ENCODE measurements at regions not wholly inside any gene's neighbourhood (a gene's known extent, or its start where the extent isn't known, plus 50 kb on each side); places are given as distances from the start of the nearest gene placed in this dataset.
"Not testable (repeated sequence)": the region's sequence is repeated elsewhere in the genome, so short reads cannot be mapped to it uniquely, and the experiment has no call there.

DNA sequence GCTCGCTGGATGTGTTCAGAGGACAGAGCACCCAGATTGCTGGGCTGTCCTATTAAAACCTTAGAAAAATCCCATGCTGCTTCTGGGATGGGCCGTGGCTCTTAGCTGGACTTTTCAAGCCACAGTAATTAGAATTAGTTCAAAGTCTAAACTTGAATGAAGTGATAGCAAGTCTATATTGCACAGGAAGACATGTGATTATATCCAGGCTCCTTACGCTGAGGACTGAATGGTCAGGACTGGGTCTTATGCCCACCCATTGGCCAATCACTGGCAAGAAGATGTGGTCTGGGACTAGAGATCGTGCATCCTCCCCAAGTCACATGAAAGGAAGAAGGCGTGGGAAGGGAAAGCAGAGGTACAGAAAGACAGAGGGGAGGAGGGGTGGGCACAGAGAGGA lies 227.6 kb downstream of the FAM43A start:
- DNase-seq (ENCODE audit: low read depth in 3 of 3), result no peak

DNA sequence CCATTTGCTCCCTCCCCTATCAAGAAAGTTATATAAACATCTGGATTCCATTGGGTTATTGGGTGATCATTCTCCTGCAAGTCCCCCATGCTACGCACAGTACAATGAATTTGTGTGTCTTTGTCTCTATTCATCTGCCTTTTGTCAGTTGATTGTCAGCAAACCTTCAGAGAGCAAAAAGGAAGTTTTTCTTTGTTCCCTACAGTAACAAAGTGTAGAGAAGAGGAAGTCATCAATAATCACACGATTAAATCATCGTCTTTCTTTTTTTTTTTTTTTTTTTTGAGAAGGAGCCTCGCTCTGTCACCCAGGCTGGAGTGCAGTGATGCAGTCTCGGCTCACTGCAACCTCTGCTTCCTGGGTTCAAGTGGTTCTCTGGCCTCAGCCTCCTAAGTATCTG lies 239.2 kb downstream of the FAM43A start:
- DNase-seq (ENCODE audit: low read depth in 3 of 3), result not testable (repeated sequence)

GRCh38 chr3:194925614-194926013 lies 239.9 kb downstream of the FAM43A start:
- no peak for DNase-seq (ENCODE audit: low read depth in 3 of 3)

DNA sequence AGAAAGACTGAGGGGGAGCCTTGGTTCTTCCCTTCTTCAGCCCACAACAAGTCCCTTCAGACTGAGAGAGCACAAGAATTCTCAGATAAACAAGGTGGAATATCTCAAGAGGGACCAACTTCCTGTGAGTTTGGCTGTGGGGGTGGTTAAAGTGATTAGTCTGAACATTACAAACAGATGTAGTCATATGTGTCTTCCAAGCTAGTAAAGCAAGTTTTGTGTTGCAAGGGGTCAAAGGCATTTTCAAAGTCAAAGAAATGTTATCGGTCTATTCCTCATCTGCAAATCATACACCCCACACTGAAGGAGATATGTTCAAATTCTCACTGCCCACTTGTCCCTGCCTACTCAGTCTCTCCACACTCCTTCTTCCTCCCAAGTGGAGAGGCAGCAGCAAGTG lies 242.5 kb downstream of the FAM43A start:
- DNase-seq (ENCODE audit: low read depth in 3 of 3), result no peak

DNA sequence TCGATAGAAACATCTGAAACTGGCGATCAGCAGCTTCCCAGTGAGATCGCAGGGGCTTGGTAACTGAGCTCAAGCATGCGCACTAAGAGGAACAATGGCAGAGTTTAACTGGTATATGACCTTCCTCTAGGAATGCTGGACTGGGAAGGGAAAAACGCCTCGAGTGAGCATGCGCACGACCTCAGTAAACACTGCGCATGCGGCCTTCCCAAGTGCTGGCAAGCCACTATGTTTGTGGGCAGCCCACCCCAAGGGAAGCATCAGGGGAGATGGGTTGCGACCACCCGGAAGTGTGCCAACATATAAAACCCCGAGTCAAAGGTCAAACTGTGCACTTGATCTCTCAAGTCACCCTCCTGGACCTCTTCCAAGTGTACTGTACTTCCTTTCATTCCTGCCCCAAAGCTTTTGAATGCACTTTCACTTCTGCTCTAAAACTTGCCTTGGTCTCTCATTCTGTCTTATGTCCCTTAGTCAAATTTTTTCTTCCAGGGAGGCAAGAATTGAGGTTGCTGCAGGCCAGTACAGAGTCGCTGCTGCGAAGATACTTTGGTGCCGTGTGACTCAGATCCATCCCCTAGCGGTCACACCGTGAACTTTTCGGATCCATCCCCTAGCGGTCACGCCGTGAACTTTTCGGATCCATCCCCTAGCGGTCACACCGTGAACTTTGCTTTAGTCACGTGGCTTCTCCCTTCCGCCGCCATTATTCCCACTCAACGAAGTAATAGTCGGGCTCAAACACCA lies 243.3 kb downstream of the FAM43A start:
- DNase-seq (ENCODE audit: low read depth in 3 of 3), result no peak

DNA sequence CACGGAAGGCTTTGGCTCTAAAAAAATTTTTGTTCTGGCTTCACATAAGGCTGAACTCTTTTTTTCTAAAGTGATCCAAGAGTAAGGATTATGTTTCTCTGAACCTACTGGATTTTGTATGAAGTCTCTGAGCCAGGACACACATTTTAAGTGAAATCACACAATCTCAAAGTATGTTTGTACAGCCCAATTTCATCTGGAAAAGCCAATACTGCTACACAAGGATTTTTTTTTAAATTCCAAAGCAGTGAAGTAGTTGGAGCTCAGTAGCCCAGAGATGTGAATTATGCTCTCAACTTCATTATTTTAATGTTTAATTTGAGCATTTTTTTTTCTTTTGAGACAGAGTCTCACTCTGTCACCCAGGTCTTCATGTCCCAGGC lies 243.9 kb downstream of the FAM43A start:
- DNase-seq (ENCODE audit: low read depth in 3 of 3), result no peak

- no peak for DNase-seq (ENCODE audit: low read depth in 3 of 3)
These were observed 244.9 kb downstream of the FAM43A start for GRCh38 chr3:194930377-194931204.

DNA sequence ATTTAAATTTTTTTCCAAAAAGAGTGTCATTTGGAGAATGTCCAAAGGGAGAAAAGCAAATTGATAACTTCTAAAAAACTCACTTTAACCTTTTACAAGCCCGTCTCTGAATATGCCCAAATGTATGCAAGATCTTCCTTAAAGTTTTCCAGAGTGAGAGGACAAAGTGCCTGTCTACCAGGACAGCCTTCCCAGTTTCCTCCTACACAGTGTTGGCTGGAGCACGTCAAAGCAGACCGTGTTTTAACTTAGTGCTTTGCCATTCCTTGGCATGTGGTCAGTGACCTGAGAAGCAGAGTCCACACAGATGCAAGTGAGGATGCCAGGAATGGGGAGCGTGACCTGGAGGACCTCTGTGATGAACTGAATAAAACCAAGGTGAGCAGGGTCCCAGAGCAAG lies 245.7 kb downstream of the FAM43A start:
- DNase-seq (ENCODE audit: low read depth in 3 of 3), result no peak

GRCh38 chr3:194931865-194932264 lies 246.2 kb downstream of the FAM43A start:
- no peak for DNase-seq (ENCODE audit: low read depth in 3 of 3)

DNA sequence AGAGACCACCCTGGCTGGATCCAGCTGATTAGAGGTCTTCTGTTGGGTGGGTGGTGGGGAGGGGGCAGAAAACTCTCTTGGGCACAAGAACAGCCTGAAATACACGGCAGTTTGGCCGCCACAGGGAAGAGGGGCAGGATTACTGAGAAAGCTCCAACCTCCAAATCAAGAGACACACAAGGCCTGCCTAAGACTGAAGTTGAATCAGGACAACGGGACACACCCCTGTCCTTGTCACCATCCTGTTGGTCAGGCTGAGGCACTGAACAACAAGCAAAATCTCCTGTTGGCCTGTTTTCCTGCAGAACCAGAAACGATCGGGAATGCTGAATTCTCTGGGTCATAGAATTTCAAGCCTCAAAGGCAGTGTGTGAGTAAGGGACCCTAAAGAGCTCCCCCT lies 247.8 kb downstream of the FAM43A start:
- DNase-seq (ENCODE audit: low read depth in 3 of 3), result no peak

DNA sequence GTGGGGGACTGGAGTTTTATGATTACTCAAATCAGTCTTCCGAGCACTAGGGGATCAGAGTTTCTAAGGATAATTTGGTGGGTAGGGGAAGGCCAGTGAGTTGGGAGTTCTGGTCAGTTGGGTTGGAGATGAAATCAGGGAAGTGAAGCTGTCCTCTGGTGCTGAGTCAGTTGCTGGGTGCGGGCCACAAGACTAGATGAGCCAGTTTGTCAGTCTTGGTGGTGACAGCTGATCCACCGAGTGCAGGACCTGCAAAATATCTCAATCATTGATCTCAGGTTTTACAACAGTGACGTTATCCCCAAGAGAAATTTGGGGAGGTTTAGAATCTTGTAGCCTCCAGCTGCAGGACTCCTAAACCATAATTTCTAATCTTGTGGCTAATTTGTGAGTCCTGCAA lies 249.4 kb downstream of the FAM43A start:
- DNase-seq (ENCODE audit: low read depth in 3 of 3), result no peak

GRCh38 chr3:194935632-194936470 lies 250.2 kb downstream of the FAM43A start:
- DNase-seq (ENCODE audit: low read depth in 3 of 3), result no peak

- no peak for DNase-seq (ENCODE audit: low read depth in 3 of 3)
These were observed 251.0 kb downstream of the FAM43A start for GRCh38 chr3:194936659-194937058.

DNA sequence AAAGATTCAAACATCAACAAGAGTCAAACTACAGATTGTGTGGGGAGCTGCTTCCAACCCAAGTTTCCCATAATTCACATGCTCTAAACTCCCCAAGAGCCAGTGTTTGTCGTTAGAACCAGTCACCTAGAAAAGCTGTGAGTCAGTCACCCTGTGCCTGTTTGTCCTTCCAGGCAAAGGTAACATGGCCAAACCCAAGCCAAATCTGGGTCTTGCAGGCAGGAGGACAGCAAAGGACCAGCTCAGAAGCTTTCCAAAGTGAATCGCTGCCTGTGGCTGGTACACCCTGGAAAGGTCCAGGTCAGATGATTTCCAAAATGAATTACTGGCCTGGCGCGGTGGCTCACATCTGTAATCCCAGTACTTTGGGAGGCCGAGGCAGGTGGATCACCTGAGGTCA lies 251.5 kb downstream of the FAM43A start:
- DNase-seq (ENCODE audit: low read depth in 3 of 3), result no peak

- no peak for DNase-seq (ENCODE audit: low read depth in 3 of 3)
These were observed 252.2 kb downstream of the FAM43A start for GRCh38 chr3:194937882-194938321.

DNA sequence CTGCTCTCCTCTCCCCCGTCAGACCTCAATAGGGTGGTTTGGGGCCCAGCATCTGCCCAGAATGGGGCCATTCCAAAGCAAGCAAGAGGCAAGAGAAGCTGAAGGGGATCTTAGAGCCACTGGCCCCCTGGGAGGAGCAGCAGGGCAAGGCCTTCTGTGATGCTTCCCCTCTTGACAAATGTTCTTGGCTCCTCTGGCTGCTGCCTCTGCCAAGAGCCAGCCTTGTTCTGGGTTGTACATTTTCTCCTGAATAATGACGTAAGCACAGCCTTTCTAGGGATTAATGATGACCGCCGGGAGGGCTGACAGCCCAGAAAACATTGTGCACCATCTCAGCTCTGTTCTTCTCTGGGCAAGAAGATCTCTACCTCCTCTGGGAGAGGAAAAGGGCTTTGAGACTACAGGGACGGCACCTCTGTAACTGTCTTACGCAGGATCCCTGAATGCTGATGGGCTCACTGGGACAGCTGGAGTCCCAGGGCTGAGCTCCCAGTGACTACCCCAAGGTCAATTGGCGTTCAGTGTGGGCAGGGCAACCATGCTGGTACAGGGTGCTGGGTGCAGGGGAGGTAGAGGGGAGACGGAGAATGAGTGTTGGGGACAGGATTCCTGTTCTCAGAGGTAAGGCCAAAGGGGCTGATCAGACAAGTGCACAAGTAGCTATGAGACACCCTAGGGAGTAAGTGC lies 253.3 kb downstream of the FAM43A start:
- no peak for DNase-seq (ENCODE audit: low read depth in 3 of 3)

GRCh38 chr3:194939532-194939909 lies 253.8 kb downstream of the FAM43A start:
- no peak for DNase-seq (ENCODE audit: low read depth in 3 of 3)

GRCh38 chr3:194939949-194940770 lies 254.5 kb downstream of the FAM43A start:
- no peak for DNase-seq (ENCODE audit: low read depth in 3 of 3)

DNA sequence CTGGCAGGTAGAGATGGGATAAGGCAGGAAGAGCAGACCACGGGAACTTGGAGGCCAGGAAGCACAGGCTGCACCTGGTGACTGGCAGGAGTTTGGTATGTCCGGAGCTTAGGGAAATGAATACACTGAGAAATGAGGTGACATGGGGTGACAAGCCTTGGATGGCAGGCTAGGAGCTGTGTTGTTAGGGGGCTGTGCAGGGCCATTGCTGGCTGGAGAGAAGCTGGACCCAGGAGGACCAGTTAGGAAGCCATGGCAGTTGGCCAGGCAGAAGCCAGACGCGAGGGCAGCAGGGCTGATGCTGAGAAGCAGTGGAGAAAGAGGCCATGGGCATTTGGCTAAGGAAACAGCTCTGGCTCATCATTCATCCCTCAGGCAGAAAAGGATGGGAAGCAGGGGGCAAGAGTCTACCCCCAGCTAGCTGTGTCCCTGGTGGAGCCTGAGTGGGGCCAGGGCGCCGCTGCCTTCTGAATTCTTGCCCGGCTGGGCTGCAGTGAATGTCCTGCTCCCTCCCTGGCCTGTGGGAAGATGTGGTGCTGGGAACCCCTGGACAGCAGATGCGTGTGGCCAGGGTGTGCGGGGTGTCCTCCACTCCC lies 255.8 kb downstream of the FAM43A start:
- DNase-seq (ENCODE audit: low read depth in 3 of 3), result no peak

DNA sequence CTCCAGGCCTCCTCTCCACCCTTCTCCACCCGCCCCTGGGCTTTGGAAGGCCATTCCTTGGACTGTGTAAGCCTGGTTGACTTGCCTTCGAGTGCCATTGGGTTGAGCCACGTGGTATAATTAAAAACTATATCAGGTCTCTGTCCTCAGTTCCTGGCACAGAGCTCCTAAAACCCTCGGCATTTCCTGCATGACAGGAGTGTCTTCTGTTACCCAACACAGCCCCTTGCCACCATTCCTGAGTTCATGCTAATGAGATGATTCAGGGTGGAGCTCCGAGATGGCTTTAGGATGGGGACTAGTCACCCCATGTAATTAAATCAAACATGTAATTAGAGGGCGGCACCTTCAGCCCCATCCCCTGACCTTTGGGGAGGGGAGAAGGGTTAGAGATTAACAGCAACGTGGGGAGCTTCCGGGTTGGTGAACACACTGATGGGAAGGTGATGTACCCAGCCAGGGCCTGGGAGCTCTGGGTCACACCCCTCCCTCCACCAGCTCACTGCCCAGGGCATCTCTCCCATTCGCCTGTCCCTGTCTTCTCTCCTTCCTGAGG lies 256.4 kb downstream of the FAM43A start:
- no peak for DNase-seq (ENCODE audit: low read depth in 3 of 3)
